GM12892 (cell line): ENCODE measurements at regions not wholly inside any gene's neighbourhood (a gene's known extent, or its start where the extent isn't known, plus 50 kb on each side); places are given as distances from the start of the nearest gene placed in this dataset.

Source experiments
- POLR2A ChIP-seq: IDR thresholded peaks from 2 replicates; pipeline ENCODE4 v1.6.1; 2011; ENCODE audit warnings: low read depth, low read length, control low read depth
- POLR2AphosphoS5 ChIP-seq: IDR thresholded peaks from 2 replicates; pipeline ENCODE4 v1.6.1; 2011; ENCODE audit warnings: low read depth, low read length, control low read depth
- TAF1 ChIP-seq: IDR thresholded peaks from 2 replicates; pipeline ENCODE4 v1.6.1; 2011; ENCODE audit warnings: low read depth, mild to moderate bottlenecking, control low read depth, low read length, borderline replicate concordance

DNA sequence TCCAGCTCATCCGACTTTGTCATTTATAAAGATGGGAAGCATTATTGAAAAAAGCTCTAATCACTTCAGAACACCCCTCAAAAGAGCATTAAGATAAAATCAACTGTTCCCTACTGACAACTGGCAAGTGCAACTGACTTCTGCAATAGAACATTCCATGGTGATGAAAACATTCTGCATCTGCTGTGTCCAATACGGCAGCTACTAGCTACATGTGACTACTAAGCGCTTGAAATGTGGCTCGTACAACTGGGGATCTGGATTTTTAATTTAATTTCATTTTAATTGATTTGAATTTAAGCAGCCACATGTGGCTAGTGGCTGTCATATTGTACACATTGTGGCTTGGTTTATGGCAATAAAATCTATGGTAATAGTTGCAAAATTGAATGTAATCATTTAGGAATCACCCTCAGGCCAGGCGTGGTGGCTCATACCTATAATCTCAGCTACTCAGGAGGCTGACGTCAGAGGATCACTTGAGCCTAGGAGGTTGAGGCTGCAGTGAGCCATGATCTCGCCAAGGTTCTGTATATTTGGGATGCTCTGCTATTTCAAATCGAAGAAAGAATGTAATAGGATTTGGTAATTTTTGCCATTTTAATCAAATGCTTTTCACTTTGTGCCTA is 390.3 kb downstream of the GABRB3 start:
- TF ChIP-seq POLR2A (no peak), POLR2AphosphoS5 (no peak), TAF1 (no peak)
